ENCODE measurements at regions not wholly inside any gene's neighbourhood (a gene's known extent, or its start where the extent isn't known, plus 50 kb on each side); places are given as distances from the start of the nearest gene placed in this dataset.

- no peaks in the 10 kb centered on the region for H4K20me1 ChIP-seq (ENCODE audit: control insufficient read depth, extremely low read depth, insufficient read depth, low read length)
- no peaks in the 10 kb centered on the region for H3K9me1 ChIP-seq (ENCODE audit: control insufficient read depth, extremely low read depth, insufficient read depth, low read length)
- H3K4me3 ChIP-seq (ENCODE audit: control insufficient read depth in 2 of 3, extremely low read depth in 1 of 3, insufficient read depth in 2 of 3, low read depth in 1 of 3, low read length in 3 of 3): no peak overlapping the region
- no peaks in the 10 kb centered on the region for H3K27me3 ChIP-seq (ENCODE audit: control insufficient read depth, extremely low read depth, insufficient read depth, low read length)
- no peak overlapping the region for H3K9ac ChIP-seq (ENCODE audit: control insufficient read depth, extremely low read depth, insufficient read depth, low read length)
- H3K4me1 ChIP-seq (ENCODE audit: control insufficient read depth, extremely low read depth, insufficient read depth, low read length): no peaks in the 10 kb centered on the region
- H3K79me2 ChIP-seq (ENCODE audit: control insufficient read depth, insufficient read depth, low read length): no peaks in the 10 kb centered on the region
- no peak overlapping the region for H3K4me2 ChIP-seq (ENCODE audit: control insufficient read depth, extremely low read depth, insufficient read depth, low read depth, low read length)
- FAIRE-seq: no peak
- H3K36me3 ChIP-seq (ENCODE audit: control insufficient read depth in 2 of 2, extremely low read depth in 1 of 2, insufficient read depth in 2 of 2, low read length in 2 of 2): no peaks in the 10 kb centered on the region
- dilution Hi-C loops (cut with MboI; ENCODE audit: extremely low pct_ligation_motif_present, low sequenced_read_pairs): no loop called here
- DNase-seq (ENCODE audit: low read depth, low spot score): no peak
- H3K9me3 ChIP-seq (ENCODE audit: control insufficient read depth, low read depth, low read length): no peaks in the 10 kb centered on the region
- no peak for TF ChIP-seq CTCF (optimal IDR thresholded peaks at IDR 0.05 in 1 of 3, IDR thresholded peaks at IDR 0.05 in 1 of 3, conservative IDR thresholded peaks at IDR 0.05 in 1 of 3; ENCODE audit: extremely low read depth in 1 of 3, insufficient read depth in 2 of 3, low read length in 3 of 3)
- TF ChIP-seq EZH2 (IDR thresholded peaks at IDR 0.05; ENCODE audit: low read length): no peak
- H3K27ac ChIP-seq (ENCODE audit: control insufficient read depth, insufficient read depth, low read length): no peak overlapping the region
- H2AFZ ChIP-seq (ENCODE audit: control insufficient read depth, low read length): no peak overlapping the region
These were observed 209.5 kb upstream of the ALCAM start for GRCh38 chr3:105157067-105157765.

GRCh38 chr3:105157766-105158085 lies 209.0 kb upstream of the ALCAM start:
- DNase-seq (ENCODE audit: low read depth, low spot score) (no peak), FAIRE-seq (no peak)
- Histone ChIP-seq H3K9me3 (ENCODE audit: control insufficient read depth, low read depth, low read length) (no peaks in the 10 kb centered on the region), H3K4me3 (ENCODE audit: control insufficient read depth in 2 of 3, extremely low read depth in 1 of 3, insufficient read depth in 2 of 3, low read depth in 1 of 3, low read length in 3 of 3) (no peak overlapping the region), H2AFZ (ENCODE audit: control insufficient read depth, low read length) (no peak overlapping the region), H3K4me1 (ENCODE audit: control insufficient read depth, extremely low read depth, insufficient read depth, low read length) (no peaks in the 10 kb centered on the region), H3K4me2 (ENCODE audit: control insufficient read depth, extremely low read depth, insufficient read depth, low read depth, low read length) (no peak overlapping the region), H3K9me1 (ENCODE audit: control insufficient read depth, extremely low read depth, insufficient read depth, low read length) (no peaks in the 10 kb centered on the region), H3K36me3 (ENCODE audit: control insufficient read depth in 2 of 2, extremely low read depth in 1 of 2, insufficient read depth in 2 of 2, low read length in 2 of 2) (no peaks in the 10 kb centered on the region), H3K27me3 (ENCODE audit: control insufficient read depth, extremely low read depth, insufficient read depth, low read length) (no peaks in the 10 kb centered on the region), H3K9ac (ENCODE audit: control insufficient read depth, extremely low read depth, insufficient read depth, low read length) (no peak overlapping the region), H4K20me1 (ENCODE audit: control insufficient read depth, extremely low read depth, insufficient read depth, low read length) (no peaks in the 10 kb centered on the region), H3K27ac (ENCODE audit: control insufficient read depth, insufficient read depth, low read length) (no peak overlapping the region), H3K79me2 (ENCODE audit: control insufficient read depth, insufficient read depth, low read length) (no peaks in the 10 kb centered on the region)
- dilution Hi-C loops (cut with MboI; ENCODE audit: extremely low pct_ligation_motif_present, low sequenced_read_pairs): no loop called here
- TF ChIP-seq EZH2 (IDR thresholded peaks at IDR 0.05; ENCODE audit: low read length): no peak
- TF ChIP-seq CTCF (optimal IDR thresholded peaks at IDR 0.05 in 1 of 3, IDR thresholded peaks at IDR 0.05 in 1 of 3, conservative IDR thresholded peaks at IDR 0.05 in 1 of 3; ENCODE audit: extremely low read depth in 1 of 3, insufficient read depth in 2 of 3, low read length in 3 of 3): no peak
